Dendritic cell treated with granulocyte-macrophage colony-stimulating factor and Interleukin-4, amounts not matched to agents 40 ng/mL and 50 ng/mL, for 4 days (primary cell): ENCODE measurements at regions not wholly inside any gene's neighbourhood (a gene's known extent, or its start where the extent isn't known, plus 50 kb on each side); places are given as distances from the start of the nearest gene placed in this dataset.
A peak's percentile ranks its signal among the peaks of the same experiment; 100 is the strongest.
"Not testable (repeated sequence)": the region's sequence is repeated elsewhere in the genome, so short reads cannot be mapped to it uniquely, and the experiment has no call there.

ENCODE experiments used
- H3K27ac Mint-ChIP-seq: one replicate; pipeline ENCODE4 v1.8.0; 2022; ENCODE audit warnings: mild to moderate bottlenecking, mixed read lengths
- H3K27me3 Mint-ChIP-seq: one replicate; pipeline ENCODE4 v1.8.0; 2022; ENCODE audit warnings: mild to moderate bottlenecking, mixed read lengths
- H3K36me3 Mint-ChIP-seq: one replicate; pipeline ENCODE4 v1.8.0; 2022; ENCODE audit warnings: low read depth, mixed read lengths
- H3K4me1 Mint-ChIP-seq: one replicate; pipeline ENCODE4 v1.8.0; 2022; ENCODE audit warnings: low read depth, mixed read lengths
- H3K4me3 Mint-ChIP-seq: one replicate; pipeline ENCODE4 v1.8.0; 2022; ENCODE audit warnings: mild to moderate bottlenecking, moderate library complexity, mixed read lengths
- H3K9me3 Mint-ChIP-seq: one replicate; pipeline ENCODE4 v1.8.0; 2022; ENCODE audit warnings: mixed read lengths
- intact Hi-C: fragments of 100-400 bp; cut with micrococcal nuclease; formaldehyde crosslinking; loops from one replicate; pipeline ENCODE4 v1.15.0; 2022

GRCh38 chr4:23970201-23970850 is 80.5 kb upstream of the PPARGC1A start:
- H3K4me1 Mint-ChIP-seq: no peaks in the 10 kb centered on the region
- no peak overlapping the region for H3K27ac Mint-ChIP-seq
- intact Hi-C loops: no loop called here
- no peaks in the 10 kb centered on the region for H3K27me3 Mint-ChIP-seq
- no peaks in the 10 kb centered on the region for H3K9me3 Mint-ChIP-seq
- no peaks in the 10 kb centered on the region for H3K36me3 Mint-ChIP-seq
- no peak overlapping the region for H3K4me3 Mint-ChIP-seq

GRCh38 chr4:23969635-23970145 is 79.8 kb upstream of the PPARGC1A start:
- H3K4me3 Mint-ChIP-seq: no peak overlapping the region
- no peaks in the 10 kb centered on the region for H3K4me1 Mint-ChIP-seq
- H3K36me3 Mint-ChIP-seq: no peaks in the 10 kb centered on the region
- intact Hi-C loops: no loop called here
- no peak overlapping the region for H3K27ac Mint-ChIP-seq
- H3K9me3 Mint-ChIP-seq: no peaks in the 10 kb centered on the region
- no peaks in the 10 kb centered on the region for H3K27me3 Mint-ChIP-seq

- intact Hi-C loops: no loop called here
- Mint-ChIP-seq H3K36me3 (no peaks in the 10 kb centered on the region), H3K9me3 (no peaks in the 10 kb centered on the region), H3K4me3 (no peak overlapping the region), H3K27me3 (peaks cover 2% of the 10 kb centered on the region), H3K4me1 (no peaks in the 10 kb centered on the region), H3K27ac (no peak overlapping the region)
These were observed 77.4 kb upstream of the PPARGC1A start for GRCh38 chr4:23967281-23967680.

GRCh38 chr4:23966725-23967124 is 76.9 kb upstream of the PPARGC1A start:
- Mint-ChIP-seq H3K36me3 (no peaks in the 10 kb centered on the region), H3K27me3 (peaks cover 2% of the 10 kb centered on the region), H3K9me3 (no peaks in the 10 kb centered on the region), H3K4me3 (no peak overlapping the region), H3K27ac (no peak overlapping the region), H3K4me1 (no peaks in the 10 kb centered on the region)
- intact Hi-C loops: no loop called here

- Mint-ChIP-seq H3K27ac (no peak overlapping the region), H3K9me3 (no peaks in the 10 kb centered on the region), H3K4me1 (no peaks in the 10 kb centered on the region), H3K4me3 (no peak overlapping the region), H3K36me3 (no peaks in the 10 kb centered on the region), H3K27me3 (peaks cover 2% of the 10 kb centered on the region)
- intact Hi-C loops: no loop called here
These were observed 72.6 kb upstream of the PPARGC1A start for GRCh38 chr4:23962462-23962861.

GRCh38 chr4:23961395-23961794 is 71.5 kb upstream of the PPARGC1A start:
- H3K36me3 Mint-ChIP-seq, H3K4me3 Mint-ChIP-seq, H3K27me3 Mint-ChIP-seq, H3K9me3 Mint-ChIP-seq, H3K27ac Mint-ChIP-seq, H3K4me1 Mint-ChIP-seq, intact Hi-C loops: not testable (repeated sequence)

- intact Hi-C loops: no loop called here
- H3K27ac Mint-ChIP-seq: no peak overlapping the region
- peaks cover 10% of the 10 kb centered on the region for H3K4me1 Mint-ChIP-seq
- peaks cover 3% of the 10 kb centered on the region for H3K27me3 Mint-ChIP-seq
- no peaks in the 10 kb centered on the region for H3K36me3 Mint-ChIP-seq
- no peak overlapping the region for H3K4me3 Mint-ChIP-seq
- H3K9me3 Mint-ChIP-seq: no peaks in the 10 kb centered on the region
These were observed 69.7 kb upstream of the PPARGC1A start for GRCh38 chr4:23959396-23960148.

- peaks cover 3% of the 10 kb centered on the region for H3K27me3 Mint-ChIP-seq
- no peaks in the 10 kb centered on the region for H3K36me3 Mint-ChIP-seq
- no peaks in the 10 kb centered on the region for H3K9me3 Mint-ChIP-seq
- intact Hi-C loops: no loop called here
- H3K27ac Mint-ChIP-seq: no peak overlapping the region
- no peak overlapping the region for H3K4me3 Mint-ChIP-seq
- H3K4me1 Mint-ChIP-seq: peaks cover 10% of the 10 kb centered on the region
These were observed 68.9 kb upstream of the PPARGC1A start for GRCh38 chr4:23958749-23959148.

GRCh38 chr4:23957465-23957864 is 67.6 kb upstream of the PPARGC1A start:
- Mint-ChIP-seq H3K4me3 (no peak overlapping the region), H3K9me3 (no peaks in the 10 kb centered on the region), H3K4me1 (peaks cover 10% of the 10 kb centered on the region), H3K27me3 (peaks cover 1% of the 10 kb centered on the region), H3K27ac (no peak overlapping the region), H3K36me3 (no peaks in the 10 kb centered on the region)
- intact Hi-C loops: no loop called here

- H3K4me3 Mint-ChIP-seq: no peak overlapping the region
- H3K9me3 Mint-ChIP-seq: no peaks in the 10 kb centered on the region
- intact Hi-C loops: no loop called here
- no peak overlapping the region for H3K27ac Mint-ChIP-seq
- H3K36me3 Mint-ChIP-seq: no peaks in the 10 kb centered on the region
- H3K4me1 Mint-ChIP-seq: peaks cover 17% of the 10 kb centered on the region
- H3K27me3 Mint-ChIP-seq: peaks cover 1% of the 10 kb centered on the region
These were observed 66.9 kb upstream of the PPARGC1A start for GRCh38 chr4:23956601-23957364.

GRCh38 chr4:23952258-23952657 is 62.4 kb upstream of the PPARGC1A start:
- Mint-ChIP-seq H3K27me3 (peaks cover 1% of the 10 kb centered on the region), H3K27ac (no peak overlapping the region), H3K4me1 (peaks cover 19% of the 10 kb centered on the region), H3K36me3 (no peaks in the 10 kb centered on the region), H3K4me3 (no peak overlapping the region), H3K9me3 (no peaks in the 10 kb centered on the region)
- intact Hi-C loops: no loop called here

GRCh38 chr4:23947826-23948225 is 58.0 kb upstream of the PPARGC1A start:
- H3K4me1 Mint-ChIP-seq: peaks cover 33% of the 10 kb centered on the region
- H3K4me3 Mint-ChIP-seq: no peak overlapping the region
- no peaks in the 10 kb centered on the region for H3K36me3 Mint-ChIP-seq
- no peaks in the 10 kb centered on the region for H3K27me3 Mint-ChIP-seq
- H3K9me3 Mint-ChIP-seq: no peaks in the 10 kb centered on the region
- H3K27ac Mint-ChIP-seq: no peak overlapping the region
- intact Hi-C loops: no loop called here

GRCh38 chr4:23946299-23946698 is 56.5 kb upstream of the PPARGC1A start:
- Mint-ChIP-seq H3K4me3 (no peak overlapping the region), H3K27me3 (no peaks in the 10 kb centered on the region), H3K9me3 (no peaks in the 10 kb centered on the region), H3K27ac (peak overlapping the region; percentile 65), H3K4me1 (peaks cover 25% of the 10 kb centered on the region), H3K36me3 (no peaks in the 10 kb centered on the region)
- intact Hi-C loops: no loop called here

GRCh38 chr4:23945451-23946017 is 55.7 kb upstream of the PPARGC1A start:
- intact Hi-C loops: no loop called here
- no peaks in the 10 kb centered on the region for H3K9me3 Mint-ChIP-seq
- H3K4me1 Mint-ChIP-seq: peaks cover 25% of the 10 kb centered on the region
- no peak overlapping the region for H3K4me3 Mint-ChIP-seq
- no peaks in the 10 kb centered on the region for H3K27me3 Mint-ChIP-seq
- H3K27ac Mint-ChIP-seq: peak overlapping the region; percentile 65
- no peaks in the 10 kb centered on the region for H3K36me3 Mint-ChIP-seq
